Gastroesophageal sphincter (tissue), 3 donors: ENCODE measurements at regions not wholly inside any gene's neighbourhood (a gene's known extent, or its start where the extent isn't known, plus 50 kb on each side); places are given as distances from the start of the nearest gene placed in this dataset.

Experiments used
- CTCF ChIP-seq, 4 experiments: fragments of 200-600 bp in 2 of 4; fragments of 450-650 bp in 2 of 4; sonication (generic) in 1 of 4; IDR thresholded peaks; one replicate each; pipeline ENCODE4 v1.5.1; 2017 to 2019; ENCODE audit warnings: antibody characterized with exemption in 4 of 4, mild to moderate bottlenecking in 2 of 4, moderate library complexity in 2 of 4
- EP300 ChIP-seq: sonication (generic); formaldehyde crosslinking; IDR thresholded peaks from one replicate; pipeline ENCODE4 v1.6.1; 2017; ENCODE audit warnings: antibody characterized with exemption, mild to moderate bottlenecking
- POLR2AphosphoS5 ChIP-seq: sonication (generic); formaldehyde crosslinking; IDR thresholded peaks from one replicate; pipeline ENCODE4 v1.6.1; 2017; ENCODE audit warnings: antibody characterized with exemption

GRCh38 chr5:171646102-171647042 lies 139.2 kb upstream of the SMIM23 start:
- TF ChIP-seq EP300 (no peak), CTCF (IDR thresholded peaks at IDR 0.05) (no peak), POLR2AphosphoS5 (no peak)
